OCI-LY7 (cell line): ENCODE measurements at regions not wholly inside any gene's neighbourhood (a gene's known extent, or its start where the extent isn't known, plus 50 kb on each side); places are given as distances from the start of the nearest gene placed in this dataset.

Experiments used
- EZH2phosphoT487 ChIP-seq: fragments of 200-600 bp; sonication (generic); IDR thresholded peaks from 2 replicates; pipeline ENCODE4 v1.6.1; 2018; ENCODE audit warnings: low read depth, borderline replicate concordance, mild to moderate bottlenecking, mixed run types, antibody characterized with exemption, low read length, moderate library complexity, mixed read lengths
- TF ChIP-seq, protein P1 (sequence below): fragments of 200-600 bp; sonication (generic); conservative IDR thresholded peaks from 2 replicates; pipeline ENCODE4 v1.5.1; 2014; ENCODE audit warnings: mild to moderate bottlenecking, antibody characterized with exemption, low read length, moderate library complexity, mixed read lengths

DNA sequence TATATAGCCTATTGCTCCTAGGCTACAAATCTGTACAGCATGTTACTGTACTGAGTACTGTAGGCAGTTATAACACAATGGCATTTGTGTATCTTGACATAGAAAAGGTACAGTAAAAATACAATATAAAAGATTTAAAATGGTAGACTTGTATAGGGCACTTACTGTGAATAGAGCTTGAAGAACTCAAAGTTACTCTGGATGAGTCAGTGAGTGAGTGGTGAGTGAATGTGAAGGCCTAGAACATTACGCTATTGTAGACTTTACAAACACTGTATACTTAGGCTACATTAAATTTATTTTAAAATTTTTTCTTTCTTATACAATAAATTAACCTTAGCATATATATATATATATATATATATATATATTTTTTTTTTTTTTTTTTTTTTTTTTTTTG lies 140.0 kb upstream of the UBE2E1 start:
- TF ChIP-seq, protein P1, sequence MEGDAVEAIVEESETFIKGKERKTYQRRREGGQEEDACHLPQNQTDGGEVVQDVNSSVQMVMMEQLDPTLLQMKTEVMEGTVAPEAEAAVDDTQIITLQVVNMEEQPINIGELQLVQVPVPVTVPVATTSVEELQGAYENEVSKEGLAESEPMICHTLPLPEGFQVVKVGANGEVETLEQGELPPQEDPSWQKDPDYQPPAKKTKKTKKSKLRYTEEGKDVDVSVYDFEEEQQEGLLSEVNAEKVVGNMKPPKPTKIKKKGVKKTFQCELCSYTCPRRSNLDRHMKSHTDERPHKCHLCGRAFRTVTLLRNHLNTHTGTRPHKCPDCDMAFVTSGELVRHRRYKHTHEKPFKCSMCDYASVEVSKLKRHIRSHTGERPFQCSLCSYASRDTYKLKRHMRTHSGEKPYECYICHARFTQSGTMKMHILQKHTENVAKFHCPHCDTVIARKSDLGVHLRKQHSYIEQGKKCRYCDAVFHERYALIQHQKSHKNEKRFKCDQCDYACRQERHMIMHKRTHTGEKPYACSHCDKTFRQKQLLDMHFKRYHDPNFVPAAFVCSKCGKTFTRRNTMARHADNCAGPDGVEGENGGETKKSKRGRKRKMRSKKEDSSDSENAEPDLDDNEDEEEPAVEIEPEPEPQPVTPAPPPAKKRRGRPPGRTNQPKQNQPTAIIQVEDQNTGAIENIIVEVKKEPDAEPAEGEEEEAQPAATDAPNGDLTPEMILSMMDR, result no peak
- no peak for TF ChIP-seq EZH2phosphoT487
